MM.1S (cell line): ENCODE measurements at regions not wholly inside any gene's neighbourhood (a gene's known extent, or its start where the extent isn't known, plus 50 kb on each side); places are given as distances from the start of the nearest gene placed in this dataset.

Experiments used
- DNase-seq: peaks from one replicate; pipeline ENCODE4 v3.0.0-alpha.2; 2015
- H2AFZ ChIP-seq: fragments of 300-600 bp; sonication (generic); 2 replicates; pipeline ENCODE4 v1.6.0; 2016; ENCODE audit warnings: antibody characterized with exemption, low read length
- H3F3A ChIP-seq: fragments of 300-600 bp; sonication (generic); 2 replicates; pipeline ENCODE4 v1.6.1; 2016; ENCODE audit warnings: mild to moderate bottlenecking, antibody characterized with exemption, low read length, moderate library complexity, mixed read lengths; ENCODE audit not compliant: insufficient read depth
- H3K27ac ChIP-seq: fragments of 300-600 bp; sonication (generic); 2 replicates; pipeline ENCODE4 v1.5.1; 2016; ENCODE audit warnings: mild to moderate bottlenecking, low read length
- H3K27me3 ChIP-seq: fragments of 300-600 bp; sonication (generic); replicated peaks from 2 replicates; pipeline ENCODE4 v1.6.0; 2016; ENCODE audit warnings: low read length; ENCODE audit not compliant: insufficient read depth
- H3K36me3 ChIP-seq: fragments of 300-600 bp; sonication (generic); replicated peaks from 2 replicates; pipeline ENCODE4 v1.6.1; 2016; ENCODE audit warnings: mild to moderate bottlenecking, low read length, mixed read lengths; ENCODE audit not compliant: insufficient read depth
- H3K4me1 ChIP-seq: fragments of 300-600 bp; sonication (generic); 2 replicates; pipeline ENCODE4 v1.6.1; 2016; ENCODE audit warnings: low read length, mixed read lengths
- H3K4me2 ChIP-seq: fragments of 300-600 bp; sonication (generic); 2 replicates; pipeline ENCODE4 v1.6.0; 2016; ENCODE audit warnings: low read depth, low read length
- H3K4me3 ChIP-seq: fragments of 300-600 bp; sonication (generic); 2 replicates; pipeline ENCODE4 v1.5.1; 2016; ENCODE audit warnings: low read length, mixed read lengths
- H3K79me2 ChIP-seq: fragments of 300-600 bp; sonication (generic); 2 replicates; pipeline ENCODE4 v1.6.1; 2016; ENCODE audit warnings: mixed run types, low read length, mixed read lengths
- H3K9ac ChIP-seq: fragments of 300-600 bp; sonication (generic); 2 replicates; pipeline ENCODE4 v1.6.1; 2016; ENCODE audit warnings: low read length, mixed read lengths
- H3K9me2 ChIP-seq: fragments of 300-600 bp; sonication (generic); replicated peaks from 2 replicates; pipeline ENCODE4 v1.6.1; 2016; ENCODE audit warnings: mild to moderate bottlenecking, low read length, mixed read lengths; ENCODE audit not compliant: insufficient read depth
- H3K9me3 ChIP-seq: fragments of 300-600 bp; sonication (generic); replicated peaks from 2 replicates; pipeline ENCODE4 v1.6.1; 2016; ENCODE audit warnings: mild to moderate bottlenecking, low read length, mixed read lengths; ENCODE audit not compliant: insufficient read depth
- H4K20me1 ChIP-seq: fragments of 300-600 bp; sonication (generic); 2 replicates; pipeline ENCODE4 v1.6.1; 2016; ENCODE audit warnings: mild to moderate bottlenecking, low read length, moderate library complexity, mixed read lengths; ENCODE audit not compliant: insufficient read depth
- EZH2 ChIP-seq: fragments of 300-600 bp; sonication (generic); optimal IDR thresholded peaks from 2 replicates; pipeline ENCODE3; 2017; ENCODE audit warnings: low read depth, mild to moderate bottlenecking, antibody characterized with exemption, low read length, mixed read lengths
- EZH2phosphoT487 ChIP-seq: fragments of 300-600 bp; sonication (generic); IDR thresholded peaks from 2 replicates; pipeline ENCODE4 v1.6.1; 2018; ENCODE audit warnings: antibody characterized with exemption, low read length
- TF ChIP-seq, protein P1 (sequence below): fragments of 300-600 bp; sonication (generic); IDR thresholded peaks from 2 replicates; pipeline ENCODE4 v1.5.1; 2016; ENCODE audit warnings: antibody characterized with exemption, low read length, mixed read lengths

DNA sequence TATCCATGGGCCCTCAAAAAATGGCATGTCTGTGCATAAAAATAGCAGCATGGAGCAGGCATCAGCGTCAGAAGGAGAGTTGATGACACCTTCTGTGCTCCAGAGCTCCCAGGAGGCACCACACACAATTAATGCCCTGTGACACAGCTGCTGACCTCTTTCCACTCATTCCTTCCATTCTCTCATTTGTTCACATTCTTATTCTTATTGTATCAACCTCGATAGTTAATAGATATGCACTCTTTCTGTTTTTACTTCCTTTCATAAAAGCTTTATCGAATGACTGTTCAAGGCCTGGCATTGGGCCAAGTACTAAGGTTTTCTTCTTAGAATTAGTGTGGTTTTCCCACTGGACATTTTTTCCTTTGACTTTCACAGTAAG lies 266.0 kb upstream of the MTNR1B start:
- H3K4me2 ChIP-seq, result no peak overlapping the region
- H3K79me2 ChIP-seq, result no peaks in the 10 kb centered on the region
- no peak overlapping the region for H3K9ac ChIP-seq
- no peak overlapping the region for H3K4me3 ChIP-seq
- TF ChIP-seq, protein P1, sequence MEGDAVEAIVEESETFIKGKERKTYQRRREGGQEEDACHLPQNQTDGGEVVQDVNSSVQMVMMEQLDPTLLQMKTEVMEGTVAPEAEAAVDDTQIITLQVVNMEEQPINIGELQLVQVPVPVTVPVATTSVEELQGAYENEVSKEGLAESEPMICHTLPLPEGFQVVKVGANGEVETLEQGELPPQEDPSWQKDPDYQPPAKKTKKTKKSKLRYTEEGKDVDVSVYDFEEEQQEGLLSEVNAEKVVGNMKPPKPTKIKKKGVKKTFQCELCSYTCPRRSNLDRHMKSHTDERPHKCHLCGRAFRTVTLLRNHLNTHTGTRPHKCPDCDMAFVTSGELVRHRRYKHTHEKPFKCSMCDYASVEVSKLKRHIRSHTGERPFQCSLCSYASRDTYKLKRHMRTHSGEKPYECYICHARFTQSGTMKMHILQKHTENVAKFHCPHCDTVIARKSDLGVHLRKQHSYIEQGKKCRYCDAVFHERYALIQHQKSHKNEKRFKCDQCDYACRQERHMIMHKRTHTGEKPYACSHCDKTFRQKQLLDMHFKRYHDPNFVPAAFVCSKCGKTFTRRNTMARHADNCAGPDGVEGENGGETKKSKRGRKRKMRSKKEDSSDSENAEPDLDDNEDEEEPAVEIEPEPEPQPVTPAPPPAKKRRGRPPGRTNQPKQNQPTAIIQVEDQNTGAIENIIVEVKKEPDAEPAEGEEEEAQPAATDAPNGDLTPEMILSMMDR, result no peak
- TF ChIP-seq EZH2phosphoT487 (no peak), EZH2 (no peak)
- H3K4me1 ChIP-seq, result no peaks in the 10 kb centered on the region
- no peaks in the 10 kb centered on the region for H3K9me3 ChIP-seq
- DNase-seq, result no peak
- no peaks in the 10 kb centered on the region for H3K36me3 ChIP-seq
- no peak overlapping the region for H3K27ac ChIP-seq
- H2AFZ ChIP-seq, result no peak overlapping the region
- no peaks in the 10 kb centered on the region for H4K20me1 ChIP-seq
- no peaks in the 10 kb centered on the region for H3K27me3 ChIP-seq
- no peaks in the 10 kb centered on the region for H3K9me2 ChIP-seq
- no peaks in the 10 kb centered on the region for H3F3A ChIP-seq

DNA sequence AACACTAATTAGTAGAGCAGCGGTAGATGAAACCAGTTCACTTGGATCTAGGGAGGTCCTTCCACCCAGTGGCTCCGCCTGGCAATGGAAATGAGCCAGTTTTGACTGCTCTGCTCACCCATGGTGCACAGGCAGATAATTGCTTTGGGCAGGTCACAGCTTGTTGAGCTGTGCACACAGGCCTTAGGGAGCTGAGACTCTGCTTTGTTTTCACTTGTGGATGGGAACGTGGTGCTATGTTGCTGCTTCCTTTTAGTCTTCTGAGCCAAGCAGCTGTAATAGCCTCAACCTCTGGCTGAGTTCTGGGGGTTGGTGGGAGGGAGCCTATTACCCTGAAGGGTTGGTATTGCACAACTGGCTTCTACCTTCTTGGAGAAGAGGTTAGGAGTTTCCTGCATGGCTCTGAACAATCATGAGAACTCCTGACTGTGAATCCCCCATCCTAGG lies 262.3 kb upstream of the MTNR1B start:
- Histone ChIP-seq H3K79me2 (no peaks in the 10 kb centered on the region), H3K4me3 (no peak overlapping the region), H3F3A (no peaks in the 10 kb centered on the region), H3K27ac (no peak overlapping the region), H3K4me1 (no peaks in the 10 kb centered on the region), H3K9ac (no peak overlapping the region), H3K27me3 (no peaks in the 10 kb centered on the region), H3K36me3 (no peaks in the 10 kb centered on the region), H3K9me3 (no peaks in the 10 kb centered on the region), H4K20me1 (no peaks in the 10 kb centered on the region), H3K4me2 (no peak overlapping the region), H2AFZ (no peak overlapping the region), H3K9me2 (no peaks in the 10 kb centered on the region)
- TF ChIP-seq EZH2 (no peak), EZH2phosphoT487 (no peak)
- TF ChIP-seq, protein P1, result no peak
- no peak for DNase-seq

DNA sequence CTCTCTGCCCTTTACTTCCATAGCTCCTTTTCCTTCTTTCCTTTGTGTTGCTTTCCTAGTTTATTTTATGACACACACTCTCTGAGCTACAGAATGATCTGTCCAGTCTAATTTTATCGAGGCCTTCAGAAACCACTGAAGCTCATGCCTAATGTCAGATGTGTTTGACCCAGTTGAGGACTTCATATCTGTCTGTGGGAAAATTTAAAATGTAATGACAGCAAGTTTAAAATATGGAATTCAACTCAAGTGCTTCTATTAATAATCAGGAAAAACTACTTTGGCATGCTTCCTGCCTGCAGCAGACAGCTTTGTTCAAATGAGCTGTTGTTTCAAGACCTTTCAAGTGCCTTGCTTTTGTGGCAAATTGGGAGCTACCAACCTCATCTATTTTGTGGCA lies 261.8 kb upstream of the MTNR1B start:
- Histone ChIP-seq H3K4me1 (no peaks in the 10 kb centered on the region), H3F3A (no peaks in the 10 kb centered on the region), H4K20me1 (no peaks in the 10 kb centered on the region), H3K4me2 (no peak overlapping the region), H3K79me2 (no peaks in the 10 kb centered on the region), H2AFZ (no peak overlapping the region), H3K9me2 (no peaks in the 10 kb centered on the region), H3K27ac (no peak overlapping the region), H3K4me3 (no peak overlapping the region), H3K9ac (no peak overlapping the region), H3K36me3 (no peaks in the 10 kb centered on the region), H3K9me3 (no peaks in the 10 kb centered on the region), H3K27me3 (no peaks in the 10 kb centered on the region)
- DNase-seq, result no peak
- TF ChIP-seq EZH2 (no peak), EZH2phosphoT487 (no peak)
- TF ChIP-seq, protein P1, result no peak
